Fibroblast of lung (primary cell): ENCODE measurements at regions not wholly inside any gene's neighbourhood (a gene's known extent, or its start where the extent isn't known, plus 50 kb on each side); places are given as distances from the start of the nearest gene placed in this dataset.

ENCODE experiments used
- EZH2 ChIP-seq: IDR thresholded peaks from 2 replicates; pipeline ENCODE4 v1.5.1; 2012; ENCODE audit warnings: low read length, control low read depth, mild to moderate bottlenecking; ENCODE audit errors: missing control alignments
- TF ChIP-seq, protein P1 (sequence below), 2 donors: IDR thresholded peaks in 1 of 2; conservative IDR thresholded peaks in 1 of 2; 1 replicate in 1 of 2; 2 replicates in 1 of 2; pipeline ENCODE4 v1.5.1; 2011 to 2012; ENCODE audit warnings: low read length in 2 of 2, control low read depth in 1 of 2, inconsistent platforms in 1 of 2, low read depth in 1 of 2, mild to moderate bottlenecking in 1 of 2

DNA sequence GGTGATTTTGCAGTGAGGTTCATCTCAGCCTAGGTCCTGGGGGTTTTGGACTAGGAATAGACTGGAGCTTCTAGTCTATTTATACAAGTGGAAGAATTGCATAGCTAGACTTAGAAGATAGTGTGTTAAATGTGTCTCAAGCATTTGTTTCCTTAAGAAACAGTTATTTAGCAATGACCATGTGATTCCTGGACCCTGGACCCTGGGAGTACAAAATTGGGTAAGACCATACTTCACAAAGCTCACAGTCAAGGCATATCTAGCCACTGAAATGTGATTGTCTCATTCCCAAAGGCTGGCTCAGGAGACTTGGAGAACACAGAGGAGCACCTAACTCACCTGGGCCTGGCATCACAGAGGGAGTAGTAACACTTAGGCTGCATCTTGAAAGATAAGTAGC, 754.5 kb downstream of the SATB2 start:
- TF ChIP-seq, protein P1, sequence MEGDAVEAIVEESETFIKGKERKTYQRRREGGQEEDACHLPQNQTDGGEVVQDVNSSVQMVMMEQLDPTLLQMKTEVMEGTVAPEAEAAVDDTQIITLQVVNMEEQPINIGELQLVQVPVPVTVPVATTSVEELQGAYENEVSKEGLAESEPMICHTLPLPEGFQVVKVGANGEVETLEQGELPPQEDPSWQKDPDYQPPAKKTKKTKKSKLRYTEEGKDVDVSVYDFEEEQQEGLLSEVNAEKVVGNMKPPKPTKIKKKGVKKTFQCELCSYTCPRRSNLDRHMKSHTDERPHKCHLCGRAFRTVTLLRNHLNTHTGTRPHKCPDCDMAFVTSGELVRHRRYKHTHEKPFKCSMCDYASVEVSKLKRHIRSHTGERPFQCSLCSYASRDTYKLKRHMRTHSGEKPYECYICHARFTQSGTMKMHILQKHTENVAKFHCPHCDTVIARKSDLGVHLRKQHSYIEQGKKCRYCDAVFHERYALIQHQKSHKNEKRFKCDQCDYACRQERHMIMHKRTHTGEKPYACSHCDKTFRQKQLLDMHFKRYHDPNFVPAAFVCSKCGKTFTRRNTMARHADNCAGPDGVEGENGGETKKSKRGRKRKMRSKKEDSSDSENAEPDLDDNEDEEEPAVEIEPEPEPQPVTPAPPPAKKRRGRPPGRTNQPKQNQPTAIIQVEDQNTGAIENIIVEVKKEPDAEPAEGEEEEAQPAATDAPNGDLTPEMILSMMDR (conservative IDR thresholded peaks at IDR 0.05 in 1 of 2, IDR thresholded peaks at IDR 0.05 in 1 of 2; ENCODE audit: low read depth in 1 of 2, low read length in 2 of 2) = no peak
- no peak for TF ChIP-seq EZH2
